Neutrophil (primary cell): ENCODE measurements at regions not wholly inside any gene's neighbourhood (a gene's known extent, or its start where the extent isn't known, plus 50 kb on each side); places are given as distances from the start of the nearest gene placed in this dataset.

Experiments
- H3K27ac ChIP-seq: fragments of 200-600 bp; sonication (generic); 2 replicates; pipeline ENCODE4 v1.5.1; 2016; ENCODE audit warnings: mild to moderate bottlenecking, moderate library complexity
- H3K27me3 ChIP-seq: fragments of 200-600 bp; sonication (generic); 2 replicates; pipeline ENCODE4 v1.6.0; 2016; ENCODE audit warnings: mild to moderate bottlenecking
- H3K36me3 ChIP-seq: fragments of 200-600 bp; sonication (generic); 2 replicates; pipeline ENCODE4 v1.5.1; 2017
- H3K4me1 ChIP-seq, 2 experiments: fragments of 200-600 bp in 1 of 2; sonication (generic) in 1 of 2; 1 replicate in 1 of 2; 2 replicates in 1 of 2; pipeline versions ENCODE4 v1.5.1 to v1.6.1; 2013 to 2016; ENCODE audit warnings: low read depth in 1 of 2, low read length in 1 of 2, mild to moderate bottlenecking in 1 of 2, moderate library complexity in 1 of 2; ENCODE audit not compliant: control insufficient read depth in 1 of 2, insufficient read depth in 1 of 2
- H3K4me3 ChIP-seq, 2 experiments: fragments of 200-600 bp in 1 of 2; sonication (generic) in 1 of 2; 1 replicate in 1 of 2; 2 replicates in 1 of 2; pipeline ENCODE4 v1.5.1; 2013 to 2016; ENCODE audit warnings: low read depth in 1 of 2, low read length in 1 of 2, mild to moderate bottlenecking in 1 of 2, moderate library complexity in 1 of 2
- H3K9me3 ChIP-seq: fragments of 200-600 bp; sonication (generic); 2 replicates; pipeline ENCODE4 v1.5.1; 2016
- TF ChIP-seq, protein P1 (sequence below): fragments of 200-600 bp; sonication (generic); IDR thresholded peaks from 2 replicates; pipeline ENCODE4 v1.5.1; 2016; ENCODE audit warnings: antibody characterized with exemption

DNA sequence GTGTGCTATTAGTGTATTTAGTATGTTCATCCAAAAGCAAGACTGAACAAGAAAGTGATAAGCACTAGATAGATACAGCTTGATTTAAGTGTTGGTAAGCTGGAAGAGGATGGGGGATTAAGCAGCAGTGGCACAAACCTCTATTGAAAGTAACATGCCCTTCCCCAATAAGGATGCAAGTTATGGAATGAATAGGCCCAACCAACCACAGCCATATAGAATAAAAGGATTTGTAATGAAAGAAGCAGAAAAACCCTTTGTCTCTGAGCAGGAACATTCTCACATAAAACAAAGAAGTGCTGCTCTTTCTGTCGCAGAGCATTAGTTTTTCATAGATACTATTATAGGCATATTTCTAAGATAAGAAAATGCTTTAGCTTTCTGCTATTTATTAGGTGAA, 310.7 kb downstream of the IPO8 start:
- Histone ChIP-seq H3K4me1 (no peaks in the 10 kb centered on the region), H3K9me3 (no peaks in the 10 kb centered on the region), H3K36me3 (no peaks in the 10 kb centered on the region), H3K27ac (no peak overlapping the region), H3K27me3 (no peaks in the 10 kb centered on the region), H3K4me3 (no peak overlapping the region)
- TF ChIP-seq, protein P1, sequence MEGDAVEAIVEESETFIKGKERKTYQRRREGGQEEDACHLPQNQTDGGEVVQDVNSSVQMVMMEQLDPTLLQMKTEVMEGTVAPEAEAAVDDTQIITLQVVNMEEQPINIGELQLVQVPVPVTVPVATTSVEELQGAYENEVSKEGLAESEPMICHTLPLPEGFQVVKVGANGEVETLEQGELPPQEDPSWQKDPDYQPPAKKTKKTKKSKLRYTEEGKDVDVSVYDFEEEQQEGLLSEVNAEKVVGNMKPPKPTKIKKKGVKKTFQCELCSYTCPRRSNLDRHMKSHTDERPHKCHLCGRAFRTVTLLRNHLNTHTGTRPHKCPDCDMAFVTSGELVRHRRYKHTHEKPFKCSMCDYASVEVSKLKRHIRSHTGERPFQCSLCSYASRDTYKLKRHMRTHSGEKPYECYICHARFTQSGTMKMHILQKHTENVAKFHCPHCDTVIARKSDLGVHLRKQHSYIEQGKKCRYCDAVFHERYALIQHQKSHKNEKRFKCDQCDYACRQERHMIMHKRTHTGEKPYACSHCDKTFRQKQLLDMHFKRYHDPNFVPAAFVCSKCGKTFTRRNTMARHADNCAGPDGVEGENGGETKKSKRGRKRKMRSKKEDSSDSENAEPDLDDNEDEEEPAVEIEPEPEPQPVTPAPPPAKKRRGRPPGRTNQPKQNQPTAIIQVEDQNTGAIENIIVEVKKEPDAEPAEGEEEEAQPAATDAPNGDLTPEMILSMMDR, result no peak

DNA sequence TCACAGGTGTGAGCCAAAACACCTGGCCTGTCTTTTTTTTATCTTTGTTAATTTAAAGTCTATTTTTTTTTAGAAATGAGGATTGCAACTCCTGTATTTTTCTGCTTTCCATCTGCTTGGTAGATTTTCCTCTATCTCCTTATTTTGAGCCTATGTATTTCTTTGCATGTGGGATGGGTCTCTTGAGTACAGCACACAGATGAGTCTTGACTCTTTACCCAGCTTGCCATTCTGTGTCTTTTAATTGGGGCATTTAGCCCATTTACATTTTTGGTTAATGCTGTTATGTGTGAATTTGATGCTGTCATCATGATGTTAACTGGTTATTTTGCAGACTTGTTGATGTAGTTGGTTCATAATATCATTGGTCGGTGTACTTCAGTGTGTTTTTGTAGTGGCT, 317.4 kb downstream of the IPO8 start:
- TF ChIP-seq, protein P1, result no peak
- no peak overlapping the region for H3K27ac ChIP-seq
- H3K9me3 ChIP-seq, result peaks cover 6% of the 10 kb centered on the region

DNA sequence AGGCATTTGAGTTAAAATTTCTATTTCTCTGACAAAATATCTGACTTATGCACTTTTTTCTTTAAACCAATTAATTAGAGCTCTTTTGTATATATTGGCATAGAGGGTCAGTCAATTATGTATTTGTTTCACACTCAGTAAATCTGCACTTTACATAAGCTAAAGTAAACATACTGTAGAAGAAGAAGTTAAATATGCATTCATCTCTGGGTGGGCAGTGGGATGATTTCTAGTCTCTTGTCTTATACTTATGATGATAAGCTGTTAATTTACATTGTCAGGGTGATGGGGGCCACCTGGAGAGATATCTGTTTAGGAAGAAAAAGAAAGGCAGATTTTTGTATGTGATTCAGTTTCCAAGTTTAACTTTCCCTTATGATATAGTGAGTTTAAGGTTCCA, 330.8 kb downstream of the IPO8 start:
- no peaks in the 10 kb centered on the region for H3K4me1 ChIP-seq
- TF ChIP-seq, protein P1, result no peak
- H3K27ac ChIP-seq, result no peak overlapping the region
- H3K27me3 ChIP-seq, result no peaks in the 10 kb centered on the region
- peaks cover 4% of the 10 kb centered on the region for H3K9me3 ChIP-seq
- H3K4me3 ChIP-seq, result no peak overlapping the region
- no peaks in the 10 kb centered on the region for H3K36me3 ChIP-seq

More for the DNA sequence above, 317.4 kb downstream of the IPO8 start:
- H3K4me3 ChIP-seq, result no peak overlapping the region
- H3K36me3 ChIP-seq, result no peaks in the 10 kb centered on the region
- no peaks in the 10 kb centered on the region for H3K4me1 ChIP-seq
- H3K27me3 ChIP-seq, result no peaks in the 10 kb centered on the region

DNA sequence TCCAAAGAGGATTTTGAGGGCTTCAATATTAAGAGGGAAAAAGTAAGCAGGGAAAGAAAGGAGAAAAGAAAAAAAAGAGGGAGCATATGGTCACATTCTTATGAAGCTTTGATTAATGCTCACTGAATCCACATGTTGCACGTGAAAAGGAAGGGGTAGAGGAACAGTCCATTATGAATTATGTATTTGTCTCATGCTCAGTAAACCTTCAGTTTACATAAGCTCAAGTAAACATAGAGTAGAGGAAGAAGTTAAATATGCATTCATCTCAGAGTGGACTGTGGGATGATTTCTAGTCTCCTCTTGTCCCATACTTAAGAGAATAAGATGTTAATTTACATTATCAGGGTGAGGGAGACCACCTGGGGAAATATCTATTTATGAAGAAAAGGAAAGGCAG, 334.5 kb downstream of the IPO8 start:
- Histone ChIP-seq H3K4me1 (no peaks in the 10 kb centered on the region), H3K36me3 (no peaks in the 10 kb centered on the region), H3K27ac (no peak overlapping the region)

DNA sequence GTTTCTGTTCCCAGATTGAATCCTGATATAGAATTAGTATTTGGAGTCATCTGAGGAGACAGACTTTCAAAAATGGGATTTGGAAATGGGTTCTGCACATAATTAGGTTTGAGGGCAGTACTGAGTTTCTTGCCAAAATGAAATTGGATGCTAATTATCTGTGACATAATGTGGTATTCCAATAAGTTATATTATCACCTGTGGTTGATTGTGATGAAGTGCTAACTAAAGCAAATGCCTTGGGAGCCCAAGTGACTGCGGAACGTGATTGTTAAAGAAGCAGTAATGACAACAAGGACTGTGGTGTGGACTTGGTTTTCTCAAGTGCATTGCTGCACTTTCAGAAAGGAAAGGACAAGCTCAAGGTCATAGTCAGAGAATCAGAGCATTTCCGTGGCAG, 337.0 kb downstream of the IPO8 start:
- no peak overlapping the region for H3K4me3 ChIP-seq
- TF ChIP-seq, protein P1, result no peak

More for the DNA sequence above, 334.5 kb downstream of the IPO8 start:
- TF ChIP-seq, protein P1, result no peak
- H3K27me3 ChIP-seq, result no peaks in the 10 kb centered on the region
- H3K4me3 ChIP-seq, result no peak overlapping the region
- H3K9me3 ChIP-seq, result peaks cover 4% of the 10 kb centered on the region

More for the DNA sequence above, 337.0 kb downstream of the IPO8 start:
- H3K27ac ChIP-seq, result no peak overlapping the region
- no peaks in the 10 kb centered on the region for H3K4me1 ChIP-seq
- H3K9me3 ChIP-seq, result peaks cover 4% of the 10 kb centered on the region
- no peaks in the 10 kb centered on the region for H3K36me3 ChIP-seq
- no peaks in the 10 kb centered on the region for H3K27me3 ChIP-seq
